Stomach (tissue), 8 donors: ENCODE measurements at regions not wholly inside any gene's neighbourhood (a gene's known extent, or its start where the extent isn't known, plus 50 kb on each side); places are given as distances from the start of the nearest gene placed in this dataset.

Experiments used
- DNase-seq, 2 donors: peaks; one replicate each; pipeline versions ENCODE4 v3.0.0 to v3.0.0-alpha.2; 2013 to 2019
- H3K27ac ChIP-seq, 5 donors: fragments of 200-600 bp in 4 of 5; sonication (generic) in 4 of 5; one replicate each; pipeline ENCODE4 v1.5.1; 2013 to 2019; ENCODE audit warnings: mild to moderate bottlenecking in 1 of 5, moderate library complexity in 1 of 5
- H3K27me3 ChIP-seq, 3 donors: fragments of 200-600 bp; sonication (generic); one replicate each; pipeline ENCODE4 v1.5.1; 2017 to 2019; ENCODE audit warnings: mixed run types in 1 of 3
- H3K36me3 ChIP-seq, 4 donors: fragments of 200-600 bp; sonication (generic); 1 replicate in 3 of 4; 2 replicates in 1 of 4; pipeline ENCODE4 v1.5.1; 2016 to 2019
- H3K4me1 ChIP-seq, 4 donors: fragments of 200-600 bp; sonication (generic); one replicate each; pipeline ENCODE4 v1.5.1; 2016 to 2019
- H3K4me3 ChIP-seq, 4 donors: fragments of 200-600 bp; sonication (generic) in 3 of 4; one replicate each; pipeline ENCODE4 v1.5.1; 2016 to 2019; ENCODE audit warnings: mild to moderate bottlenecking in 1 of 4
- H3K9me3 ChIP-seq, 4 donors: fragments of 200-600 bp; sonication (generic); one replicate each; pipeline ENCODE4 v1.5.1; 2016 to 2019
- EP300 ChIP-seq: sonication (generic); formaldehyde crosslinking; IDR thresholded peaks from one replicate; pipeline ENCODE4 v1.6.1; 2017; ENCODE audit warnings: antibody characterized with exemption
- POLR2A ChIP-seq, 4 donors: fragments of 450-650 bp; IDR thresholded peaks; one replicate each; pipeline ENCODE4 v1.6.1; 2016; ENCODE audit warnings: antibody characterized with exemption in 4 of 4, control low read depth in 2 of 4, mild to moderate bottlenecking in 1 of 4, moderate library complexity in 1 of 4
- POLR2AphosphoS5 ChIP-seq, 3 donors: sonication (generic); formaldehyde crosslinking; IDR thresholded peaks; one replicate each; pipeline ENCODE4 v1.6.1; 2016; ENCODE audit warnings: antibody characterized with exemption in 3 of 3
- WGBS, 5 donors: extraction: QIAGEN DNeasy Blood & Tissue Kit in 3 of 5; methylation state at CpG; one replicate each; pipeline versions ENCODE4 v1.1.5 to v1.1.7; 2013 to 2018; 5-methylcytosine and 5-hydroxymethylcytosine counted together
- intact Hi-C: fragments of 100-400 bp; cut with DNase I; formaldehyde crosslinking; loops from one replicate; pipeline ENCODE4 v1.15.1; 2023; ENCODE audit warnings: low total_unique reads
- TF ChIP-seq, protein P1 (sequence below), 7 experiments: fragments of 450-650 bp in 4 of 7; fragments of 200-600 bp in 3 of 7; sonication (generic) in 3 of 7; IDR thresholded peaks; one replicate each; pipeline ENCODE4 v1.5.1; 2016 to 2019; ENCODE audit warnings: antibody characterized with exemption in 7 of 7, control low read depth in 2 of 7, mild to moderate bottlenecking in 1 of 7
- donor health status: healthy with polysubstance abuse.
- donor health status: Bipolar disorder and iron deficiency.
- donor health status: healthy.

GRCh38 chr2:150787353-150788093, 300.1 kb upstream of the RND3 start:
- Histone ChIP-seq H3K36me3 (no peaks in the 10 kb centered on the region), H3K4me1 (no peaks in the 10 kb centered on the region), H3K4me3 (no peak overlapping the region), H3K9me3 (peaks cover 0 to 10% (median 4%) of the 10 kb centered on the region in 4 donors), H3K27me3 (no peaks in the 10 kb centered on the region), H3K27ac (peak overlapping the region in 1 of 5 donors; percentile 46)
- intact Hi-C loops: no loop called here
- 72 to 80% (median 77%) methylated on average over 6 of the region's 6 CpGs for WGBS, 5 donors
- TF ChIP-seq, protein P1, sequence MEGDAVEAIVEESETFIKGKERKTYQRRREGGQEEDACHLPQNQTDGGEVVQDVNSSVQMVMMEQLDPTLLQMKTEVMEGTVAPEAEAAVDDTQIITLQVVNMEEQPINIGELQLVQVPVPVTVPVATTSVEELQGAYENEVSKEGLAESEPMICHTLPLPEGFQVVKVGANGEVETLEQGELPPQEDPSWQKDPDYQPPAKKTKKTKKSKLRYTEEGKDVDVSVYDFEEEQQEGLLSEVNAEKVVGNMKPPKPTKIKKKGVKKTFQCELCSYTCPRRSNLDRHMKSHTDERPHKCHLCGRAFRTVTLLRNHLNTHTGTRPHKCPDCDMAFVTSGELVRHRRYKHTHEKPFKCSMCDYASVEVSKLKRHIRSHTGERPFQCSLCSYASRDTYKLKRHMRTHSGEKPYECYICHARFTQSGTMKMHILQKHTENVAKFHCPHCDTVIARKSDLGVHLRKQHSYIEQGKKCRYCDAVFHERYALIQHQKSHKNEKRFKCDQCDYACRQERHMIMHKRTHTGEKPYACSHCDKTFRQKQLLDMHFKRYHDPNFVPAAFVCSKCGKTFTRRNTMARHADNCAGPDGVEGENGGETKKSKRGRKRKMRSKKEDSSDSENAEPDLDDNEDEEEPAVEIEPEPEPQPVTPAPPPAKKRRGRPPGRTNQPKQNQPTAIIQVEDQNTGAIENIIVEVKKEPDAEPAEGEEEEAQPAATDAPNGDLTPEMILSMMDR (IDR thresholded peaks at IDR 0.05): no peak
- TF ChIP-seq POLR2A (IDR thresholded peaks at IDR 0.05) (no peak), EP300 (no peak), POLR2AphosphoS5 (IDR thresholded peaks at IDR 0.05) (no peak)
- peak in 1 of 2 donors; percentile 16 for DNase-seq

DNA sequence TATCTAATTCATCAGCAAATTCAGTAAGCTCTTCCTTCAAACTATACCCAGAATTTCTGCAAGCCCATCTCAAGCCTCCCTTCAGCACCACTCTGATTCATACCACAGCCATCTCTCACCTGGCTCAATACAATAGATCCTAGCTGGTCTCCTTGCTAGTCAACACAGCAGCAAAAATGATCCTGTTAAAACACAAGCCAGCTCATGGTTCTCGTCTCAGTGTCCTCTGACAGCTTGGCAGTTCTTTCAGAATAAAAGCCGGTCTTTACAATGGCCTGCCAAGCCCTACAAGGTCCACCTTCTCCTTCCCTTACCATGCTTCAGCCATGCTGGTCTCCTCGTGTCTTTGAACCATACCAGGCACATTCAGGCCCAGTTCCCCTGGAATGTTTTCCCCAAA, 296.9 kb upstream of the RND3 start:
- WGBS, 5 donors: 66 to 84% (median 80%) methylated on average over 3 of the region's 3 CpGs
- TF ChIP-seq POLR2AphosphoS5 (IDR thresholded peaks at IDR 0.05) (no peak), POLR2A (IDR thresholded peaks at IDR 0.05) (no peak), EP300 (no peak)
- TF ChIP-seq, protein P1 (IDR thresholded peaks at IDR 0.05): no peak

DNA sequence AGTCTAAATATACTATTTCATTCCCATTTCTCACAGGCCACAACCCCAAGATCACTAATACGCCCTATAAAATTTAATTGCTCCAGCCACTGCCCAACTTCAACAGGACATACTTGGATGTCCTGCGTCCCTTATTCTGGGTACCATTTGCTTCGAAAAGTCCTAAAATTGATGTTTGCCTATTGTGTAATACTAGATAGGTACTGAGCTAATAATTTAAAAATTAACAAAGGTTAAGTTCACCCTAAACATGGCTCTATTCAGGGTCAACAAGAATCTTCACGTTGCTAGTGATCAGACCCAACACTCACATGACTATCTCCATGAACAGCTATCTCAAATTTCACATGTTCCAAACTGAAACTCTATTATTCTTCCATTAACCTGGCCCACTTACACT, 296.4 kb upstream of the RND3 start:
- Histone ChIP-seq H3K27ac (no peak overlapping the region), H3K9me3 (no peaks in the 10 kb centered on the region), H3K36me3 (no peaks in the 10 kb centered on the region), H3K27me3 (no peaks in the 10 kb centered on the region), H3K4me1 (peaks cover 0 to 2% (median under 1%) of the 10 kb centered on the region in 4 donors), H3K4me3 (no peak overlapping the region)
- TF ChIP-seq EP300 (no peak), POLR2AphosphoS5 (IDR thresholded peaks at IDR 0.05) (no peak), POLR2A (IDR thresholded peaks at IDR 0.05) (no peak)
- TF ChIP-seq, protein P1 (IDR thresholded peaks at IDR 0.05): no peak
- DNase-seq: no peak
- WGBS, 5 donors: 79 to 84% (median 81%) methylated on average over 4 of the region's 4 CpGs
- intact Hi-C loops: no loop called here

More for the DNA sequence above, 296.9 kb upstream of the RND3 start:
- Histone ChIP-seq H3K9me3 (no peaks in the 10 kb centered on the region), H3K4me3 (no peak overlapping the region), H3K27me3 (no peaks in the 10 kb centered on the region), H3K36me3 (no peaks in the 10 kb centered on the region), H3K4me1 (no peaks in the 10 kb centered on the region), H3K27ac (no peak overlapping the region)
- intact Hi-C loops: no loop called here
- DNase-seq: no peak

DNA sequence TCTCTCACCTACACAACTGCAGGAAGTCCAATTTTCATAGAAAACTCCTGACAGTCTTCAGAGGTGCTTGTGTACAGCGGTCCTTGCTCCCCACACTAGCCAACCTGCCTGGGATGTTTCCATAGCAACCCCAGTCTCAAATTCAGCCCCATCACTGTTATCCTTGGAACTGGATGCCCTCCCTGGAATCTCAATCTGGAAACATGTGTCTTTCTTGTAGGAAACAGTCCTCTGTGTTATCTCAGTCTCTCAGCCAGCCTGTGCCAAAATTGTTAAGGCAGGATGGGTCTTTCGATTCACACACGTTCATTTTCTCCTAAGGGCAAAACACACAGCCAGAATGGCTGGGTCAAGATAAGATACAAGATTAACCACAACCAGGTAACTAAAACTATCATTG, 295.5 kb upstream of the RND3 start:
- Histone ChIP-seq H3K4me1 (peaks cover 0 to 7% (median 3%) of the 10 kb centered on the region in 4 donors), H3K9me3 (no peaks in the 10 kb centered on the region), H3K27ac (no peak overlapping the region), H3K36me3 (no peaks in the 10 kb centered on the region), H3K27me3 (no peaks in the 10 kb centered on the region), H3K4me3 (no peak overlapping the region)
- intact Hi-C loops: no loop called here
- 61 to 73% (median 68%) methylated on average over 3 of the region's 3 CpGs for WGBS, 5 donors
- no peak for TF ChIP-seq POLR2AphosphoS5 (IDR thresholded peaks at IDR 0.05)
- TF ChIP-seq, protein P1 (IDR thresholded peaks at IDR 0.05): no peak
- no peak for TF ChIP-seq EP300
- no peak for DNase-seq
